SK-N-MC (cell line): ENCODE measurements at regions not wholly inside any gene's neighbourhood (a gene's known extent, or its start where the extent isn't known, plus 50 kb on each side); places are given as distances from the start of the nearest gene placed in this dataset.

Experiments used
- EZH2 ChIP-seq: fragments of 200-600 bp; sonication (generic); IDR thresholded peaks from one replicate; pipeline ENCODE4 v1.6.1; 2017; ENCODE audit warnings: antibody characterized with exemption
- POLR2AphosphoS5 ChIP-seq: IDR thresholded peaks from 2 replicates; pipeline ENCODE4 v1.6.1; 2012; ENCODE audit warnings: mild to moderate bottlenecking, low read depth, low read length, borderline replicate concordance

GRCh38 chr15:62748196-62748595 is 294.4 kb upstream of the TPM1 start:
- TF ChIP-seq POLR2AphosphoS5 (no peak), EZH2 (no peak)
